IgD-negative memory B cell (primary cell): ENCODE measurements at regions not wholly inside any gene's neighbourhood (a gene's known extent, or its start where the extent isn't known, plus 50 kb on each side); places are given as distances from the start of the nearest gene placed in this dataset.
"Not testable (repeated sequence)": the region's sequence is repeated elsewhere in the genome, so short reads cannot be mapped to it uniquely, and the experiment has no call there.

ENCODE experiments used
- H3K27ac Mint-ChIP-seq, 3 donors: one replicate each; pipeline ENCODE4 v1.8.0; 2020 to 2022; ENCODE audit warnings: mild to moderate bottlenecking in 3 of 3, mixed read lengths in 3 of 3, moderate library complexity in 1 of 3
- H3K27me3 Mint-ChIP-seq: one replicate; pipeline ENCODE4 v1.8.0; 2021; ENCODE audit warnings: mixed read lengths
- H3K36me3 Mint-ChIP-seq: one replicate; pipeline ENCODE4 v1.8.0; 2020; ENCODE audit warnings: mild to moderate bottlenecking, mixed read lengths
- H3K4me1 Mint-ChIP-seq, 3 donors: one replicate each; pipeline ENCODE4 v1.8.0; 2020 to 2022; ENCODE audit warnings: mixed read lengths in 3 of 3, mild to moderate bottlenecking in 1 of 3
- H3K4me3 Mint-ChIP-seq, 4 donors: one replicate each; pipeline ENCODE4 v1.8.0; 2020 to 2022; ENCODE audit warnings: mild to moderate bottlenecking in 4 of 4, mixed read lengths in 4 of 4, moderate library complexity in 3 of 4
- H3K9me3 Mint-ChIP-seq, 3 donors: one replicate each; pipeline ENCODE4 v1.8.0; 2020 to 2021; ENCODE audit warnings: mixed read lengths in 3 of 3, mild to moderate bottlenecking in 1 of 3

- no peaks in the 10 kb centered on the region for H3K4me1 Mint-ChIP-seq
- no peaks in the 10 kb centered on the region for H3K36me3 Mint-ChIP-seq
- H3K4me3 Mint-ChIP-seq = no peak overlapping the region
- no peaks in the 10 kb centered on the region for H3K9me3 Mint-ChIP-seq
- no peak overlapping the region for H3K27ac Mint-ChIP-seq
- no peaks in the 10 kb centered on the region for H3K27me3 Mint-ChIP-seq
Measured at GRCh38 chr21:10464975-10465374, 56.4 kb upstream of the TPTE start.

GRCh38 chr21:10465524-10466110, 55.8 kb upstream of the TPTE start:
- H3K4me3 Mint-ChIP-seq, H3K27ac Mint-ChIP-seq, H3K9me3 Mint-ChIP-seq, H3K27me3 Mint-ChIP-seq, H3K4me1 Mint-ChIP-seq, H3K36me3 Mint-ChIP-seq: not testable (repeated sequence)

GRCh38 chr21:10466200-10466599, 55.2 kb upstream of the TPTE start:
- H3K36me3 Mint-ChIP-seq = no peaks in the 10 kb centered on the region
- H3K4me1 Mint-ChIP-seq = no peaks in the 10 kb centered on the region
- H3K9me3 Mint-ChIP-seq = no peaks in the 10 kb centered on the region
- H3K4me3 Mint-ChIP-seq = no peak overlapping the region
- H3K27ac Mint-ChIP-seq = no peak overlapping the region
- H3K27me3 Mint-ChIP-seq = no peaks in the 10 kb centered on the region
